CD4-positive, alpha-beta T cell (primary cell): ENCODE measurements at regions not wholly inside any gene's neighbourhood (a gene's known extent, or its start where the extent isn't known, plus 50 kb on each side); places are given as distances from the start of the nearest gene placed in this dataset.

Experiments used
- ATAC-seq: fragments of 200-7000 bp; cut with Tn5 transposase; one replicate; pipeline ENCODE4 v1.10.0; 2022; ENCODE audit warnings: mild to moderate bottlenecking; ENCODE audit not compliant: poor library complexity
- CTCF ChIA-PET: fragments of 350-600 bp; sonication (Branson Sonifier 250); formaldehyde crosslinking; loops from one replicate; lab custom pipeline; 2021; ENCODE audit warnings: antibody characterized with exemption, inconsistent platforms; lab: Charles Lee
- POLR2A ChIA-PET: fragments of 350-600 bp; sonication (Branson Sonifier 250); formaldehyde crosslinking; loops from one replicate; lab custom pipeline; 2021; ENCODE audit warnings: antibody characterized with exemption, inconsistent platforms; lab: Charles Lee
- DNase-seq, 14 experiments: peaks; one replicate each; pipeline ENCODE4 v3.0.0-alpha.2; 2013 to 2020; ENCODE audit warnings: mixed read lengths in 2 of 14
- H3K27ac ChIP-seq, 2 donors: one replicate each; pipeline versions ENCODE4 v1.5.1 to v1.7.0; 2013; ENCODE audit warnings: low read length in 2 of 2, low read depth in 1 of 2, mild to moderate bottlenecking in 1 of 2
- H3K27me3 ChIP-seq, 2 experiments: 1 replicate in 1 of 2; 2 replicates in 1 of 2; pipeline versions ENCODE4 v1.6.1 to v1.7.0; 2013; ENCODE audit warnings: low read length in 2 of 2, control low read depth in 1 of 2, mild to moderate bottlenecking in 1 of 2, moderate library complexity in 1 of 2; ENCODE audit not compliant: insufficient read depth in 2 of 2, control insufficient read depth in 1 of 2
- H3K36me3 ChIP-seq: one replicate; pipeline ENCODE4 v1.6.1; 2013; ENCODE audit warnings: low read length, control low read depth; ENCODE audit not compliant: insufficient read depth
- H3K4me1 ChIP-seq: one replicate; pipeline ENCODE4 v1.6.1; 2013; ENCODE audit warnings: low read length, control low read depth; ENCODE audit not compliant: insufficient read depth
- H3K4me3 ChIP-seq: one replicate; pipeline ENCODE4 v1.5.1; 2013; ENCODE audit warnings: mild to moderate bottlenecking, low read length, moderate library complexity
- H3K9me3 ChIP-seq, 2 experiments: 1 replicate in 1 of 2; 2 replicates in 1 of 2; pipeline versions ENCODE4 v1.6.1 to v1.7.0; 2013; ENCODE audit warnings: low read length in 2 of 2, mild to moderate bottlenecking in 2 of 2, control low read depth in 1 of 2, moderate library complexity in 1 of 2; ENCODE audit not compliant: control insufficient read depth in 1 of 2, insufficient read depth in 1 of 2
- H3K27ac Mint-ChIP-seq: one replicate; pipeline ENCODE4 v1.8.0; 2020; ENCODE audit warnings: mixed read lengths
- H3K27me3 Mint-ChIP-seq: one replicate; pipeline ENCODE4 v1.8.0; 2021; ENCODE audit warnings: mixed read lengths
- H3K36me3 Mint-ChIP-seq: one replicate; pipeline ENCODE4 v1.8.0; 2021; ENCODE audit warnings: low read depth, mixed read lengths
- H3K4me1 Mint-ChIP-seq: one replicate; pipeline ENCODE4 v1.8.0; 2021; ENCODE audit warnings: low read depth, mixed read lengths
- H3K4me3 Mint-ChIP-seq: one replicate; pipeline ENCODE4 v1.8.0; 2020; ENCODE audit warnings: mild to moderate bottlenecking, mixed read lengths
- H3K9me3 Mint-ChIP-seq: one replicate; pipeline ENCODE4 v1.8.0; 2020; ENCODE audit warnings: mixed read lengths
- intact Hi-C, 2 experiments: fragments of 100-400 bp; cut with DNase I in 1 of 2; cut with micrococcal nuclease in 1 of 2; formaldehyde crosslinking; loops; one replicate each; pipeline versions ENCODE4 v1.15.1 to v1.9.0; 2023 to 2025; cut with DNase I, micrococcal nuclease
- TF ChIP-seq, protein P1 (sequence below): fragments of 200-600 bp; IDR thresholded peaks from one replicate; pipeline ENCODE4 v1.8.0; 2022; ENCODE audit warnings: antibody characterized with exemption, mild to moderate bottlenecking

DNA sequence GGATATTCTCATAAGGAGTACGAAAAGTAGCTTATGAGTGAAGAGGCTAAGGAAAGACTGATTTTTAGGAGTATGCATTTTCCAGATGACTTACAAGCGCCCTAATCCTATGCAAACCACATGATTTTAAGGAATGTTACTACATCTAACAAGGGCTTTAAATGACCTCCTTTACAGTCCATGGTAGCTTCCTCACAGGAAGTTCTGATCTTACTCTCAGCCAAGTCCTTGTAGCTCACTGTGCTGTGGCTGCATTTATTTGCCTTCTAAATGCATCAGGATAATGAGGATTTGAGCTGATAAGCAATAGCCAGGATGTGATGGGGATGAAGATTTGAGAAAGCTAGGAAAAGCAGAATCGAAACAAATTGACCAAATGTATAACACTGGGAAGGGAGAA is 896.0 kb downstream of the MCTP2 start:
- Mint-ChIP-seq H3K4me1 (no peaks in the 10 kb centered on the region), H3K4me3 (no peak overlapping the region), H3K9me3 (no peaks in the 10 kb centered on the region), H3K27ac (no peak overlapping the region), H3K27me3 (no peaks in the 10 kb centered on the region), H3K36me3 (no peaks in the 10 kb centered on the region)
- Histone ChIP-seq H3K27ac (no peak overlapping the region), H3K27me3 (no peaks in the 10 kb centered on the region), H3K4me3 (no peak overlapping the region), H3K4me1 (no peaks in the 10 kb centered on the region), H3K36me3 (no peaks in the 10 kb centered on the region), H3K9me3 (no peaks in the 10 kb centered on the region)
- intact Hi-C loops = no loop called here
- DNase-seq (no peak), ATAC-seq (no peak)
- TF ChIP-seq, protein P1, sequence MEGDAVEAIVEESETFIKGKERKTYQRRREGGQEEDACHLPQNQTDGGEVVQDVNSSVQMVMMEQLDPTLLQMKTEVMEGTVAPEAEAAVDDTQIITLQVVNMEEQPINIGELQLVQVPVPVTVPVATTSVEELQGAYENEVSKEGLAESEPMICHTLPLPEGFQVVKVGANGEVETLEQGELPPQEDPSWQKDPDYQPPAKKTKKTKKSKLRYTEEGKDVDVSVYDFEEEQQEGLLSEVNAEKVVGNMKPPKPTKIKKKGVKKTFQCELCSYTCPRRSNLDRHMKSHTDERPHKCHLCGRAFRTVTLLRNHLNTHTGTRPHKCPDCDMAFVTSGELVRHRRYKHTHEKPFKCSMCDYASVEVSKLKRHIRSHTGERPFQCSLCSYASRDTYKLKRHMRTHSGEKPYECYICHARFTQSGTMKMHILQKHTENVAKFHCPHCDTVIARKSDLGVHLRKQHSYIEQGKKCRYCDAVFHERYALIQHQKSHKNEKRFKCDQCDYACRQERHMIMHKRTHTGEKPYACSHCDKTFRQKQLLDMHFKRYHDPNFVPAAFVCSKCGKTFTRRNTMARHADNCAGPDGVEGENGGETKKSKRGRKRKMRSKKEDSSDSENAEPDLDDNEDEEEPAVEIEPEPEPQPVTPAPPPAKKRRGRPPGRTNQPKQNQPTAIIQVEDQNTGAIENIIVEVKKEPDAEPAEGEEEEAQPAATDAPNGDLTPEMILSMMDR = no peak
- CTCF ChIA-PET = no interaction called here
- POLR2A ChIA-PET = no interaction called here

DNA sequence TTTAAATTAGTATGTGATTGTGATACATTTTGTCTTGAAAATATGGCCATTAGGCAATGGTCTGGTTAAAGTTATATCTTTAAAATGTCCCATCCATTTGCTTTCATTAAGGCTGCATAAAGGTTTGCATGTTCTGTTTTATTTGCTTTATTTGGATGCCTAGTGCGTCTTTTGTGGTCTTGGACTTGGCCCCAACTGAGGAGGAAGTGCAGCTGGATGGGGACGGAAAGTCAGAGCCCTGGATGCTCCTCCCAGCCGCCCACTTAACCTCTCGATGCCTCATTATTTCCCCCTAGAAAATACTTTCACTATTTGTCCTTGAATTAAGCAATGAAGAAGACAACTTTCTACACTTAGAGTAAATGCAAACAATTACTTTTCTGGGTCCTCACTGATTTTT is 898.2 kb downstream of the MCTP2 start:
- DNase-seq (no peak), ATAC-seq (no peak)
- ChIA-PET POLR2A (no interaction called here), CTCF (no interaction called here)
- Histone ChIP-seq H3K9me3 (no peaks in the 10 kb centered on the region), H3K27me3 (no peaks in the 10 kb centered on the region), H3K27ac (no peak overlapping the region), H3K36me3 (no peaks in the 10 kb centered on the region), H3K4me3 (no peak overlapping the region), H3K4me1 (no peaks in the 10 kb centered on the region)
- TF ChIP-seq, protein P1 = no peak
- no peak overlapping the region for H3K27ac Mint-ChIP-seq
- H3K4me1 Mint-ChIP-seq = no peaks in the 10 kb centered on the region
- H3K36me3 Mint-ChIP-seq = no peaks in the 10 kb centered on the region
- no peak overlapping the region for H3K4me3 Mint-ChIP-seq
- H3K27me3 Mint-ChIP-seq = no peaks in the 10 kb centered on the region
- no peaks in the 10 kb centered on the region for H3K9me3 Mint-ChIP-seq
- intact Hi-C loops = no loop called here

DNA sequence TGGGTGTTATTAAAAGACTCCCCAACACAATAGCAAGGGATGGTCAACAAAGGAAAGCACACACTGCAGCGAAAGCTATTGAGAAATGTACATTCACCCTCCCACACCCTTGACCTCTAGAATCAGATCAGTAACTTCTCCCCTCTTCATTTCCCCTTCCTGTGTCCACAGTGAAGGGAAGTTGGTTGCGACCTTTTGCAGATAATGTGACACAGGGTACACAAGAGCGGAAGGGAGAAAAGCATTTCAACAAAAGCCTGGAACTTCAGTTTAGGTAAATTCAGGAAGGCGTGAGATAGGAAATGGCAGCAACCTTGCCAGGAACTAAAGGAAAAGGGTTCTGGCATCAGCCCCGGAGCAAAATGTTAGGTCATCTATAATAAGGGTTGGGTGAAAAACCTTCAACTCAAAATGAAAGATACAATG is 899.8 kb downstream of the MCTP2 start:
- intact Hi-C loops = no loop called here
- Mint-ChIP-seq H3K27me3 (no peaks in the 10 kb centered on the region), H3K36me3 (no peaks in the 10 kb centered on the region), H3K9me3 (no peaks in the 10 kb centered on the region), H3K4me1 (no peaks in the 10 kb centered on the region), H3K27ac (no peak overlapping the region), H3K4me3 (no peak overlapping the region)
- no peak overlapping the region for H3K27ac ChIP-seq
- H3K9me3 ChIP-seq = no peaks in the 10 kb centered on the region
- CTCF ChIA-PET = no interaction called here
- H3K4me1 ChIP-seq = no peaks in the 10 kb centered on the region
- TF ChIP-seq, protein P1 = no peak
- no peaks in the 10 kb centered on the region for H3K27me3 ChIP-seq
- H3K4me3 ChIP-seq = no peak overlapping the region
- no peak for DNase-seq
- no peaks in the 10 kb centered on the region for H3K36me3 ChIP-seq
- POLR2A ChIA-PET = no interaction called here
- no peak for ATAC-seq
